Neural crest cell (in vitro differentiated cells): ENCODE measurements at regions not wholly inside any gene's neighbourhood (a gene's known extent, or its start where the extent isn't known, plus 50 kb on each side); places are given as distances from the start of the nearest gene placed in this dataset.

ENCODE experiments used
- DNase-seq: peaks from one replicate; pipeline ENCODE4 v3.0.0; 2021; ENCODE audit warnings: low read depth, mixed read lengths, low spot score
- H3K27ac Mint-ChIP-seq: one replicate; pipeline ENCODE4 v1.8.0; 2021; ENCODE audit warnings: mild to moderate bottlenecking, mixed read lengths; ENCODE audit not compliant: unreplicated experiment
- H3K27me3 Mint-ChIP-seq: 2 replicates; pipeline ENCODE4 v1.8.0; 2021; ENCODE audit warnings: low read depth, mild to moderate bottlenecking, mixed read lengths
- H3K36me3 Mint-ChIP-seq: 2 replicates; pipeline ENCODE4 v1.8.0; 2021; ENCODE audit warnings: low read depth, mild to moderate bottlenecking, mixed read lengths
- H3K4me1 Mint-ChIP-seq: 2 replicates; pipeline ENCODE4 v1.8.0; 2021; ENCODE audit warnings: mixed read lengths
- H3K4me3 Mint-ChIP-seq: one replicate; pipeline ENCODE4 v1.8.0; 2021; ENCODE audit warnings: mild to moderate bottlenecking, mixed read lengths
- H3K9me3 Mint-ChIP-seq: 2 replicates; pipeline ENCODE4 v1.8.0; 2021; ENCODE audit warnings: mixed read lengths
- CTCF ChIP-seq: fragments of 200-600 bp; sonication (generic); conservative IDR thresholded peaks from 2 replicates; pipeline ENCODE4 v1.5.0; 2021; ENCODE audit warnings: antibody characterized with exemption, mild to moderate bottlenecking

GRCh38 chr4:81562093-81562492, 90.4 kb upstream of the RASGEF1B start:
- Mint-ChIP-seq H3K27me3 (no peaks in the 10 kb centered on the region), H3K4me1 (peaks cover 16% of the 10 kb centered on the region)

GRCh38 chr4:81557306-81557705, 85.6 kb upstream of the RASGEF1B start:
- Mint-ChIP-seq H3K4me1 (peaks cover 6% of the 10 kb centered on the region), H3K9me3 (peaks cover 8% of the 10 kb centered on the region), H3K27me3 (no peaks in the 10 kb centered on the region), H3K36me3 (no peaks in the 10 kb centered on the region), H3K4me3 (no peak overlapping the region), H3K27ac (no peak overlapping the region)
- no peak for TF ChIP-seq CTCF
- no peak for DNase-seq

More at GRCh38 chr4:81562093-81562492, 90.4 kb upstream of the RASGEF1B start:
- Mint-ChIP-seq H3K9me3 (peaks cover 3% of the 10 kb centered on the region), H3K4me3 (no peak overlapping the region), H3K36me3 (no peaks in the 10 kb centered on the region), H3K27ac (no peak overlapping the region)
- TF ChIP-seq CTCF: no peak
- DNase-seq: no peak

DNA sequence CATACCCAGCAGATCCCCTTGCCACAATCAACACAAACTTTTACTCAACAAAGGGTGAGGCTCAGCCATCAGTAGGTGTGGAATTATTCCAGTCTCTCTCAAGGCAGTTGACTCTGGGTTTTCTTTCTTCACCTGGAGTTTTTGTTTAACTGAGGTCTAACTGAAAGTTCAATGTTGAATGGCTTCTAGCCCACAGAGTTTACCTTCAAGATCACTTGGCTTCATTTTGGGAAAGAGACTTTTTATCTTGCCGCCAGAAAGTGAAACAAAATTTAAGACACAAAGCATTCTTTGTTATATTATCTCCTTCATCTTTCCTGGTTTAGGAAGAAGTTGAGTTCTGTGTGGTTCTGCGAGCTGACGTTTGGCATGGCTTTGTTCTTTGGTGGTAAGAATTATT, 83.8 kb upstream of the RASGEF1B start:
- H3K4me1 Mint-ChIP-seq: peaks cover 6% of the 10 kb centered on the region
- no peaks in the 10 kb centered on the region for H3K36me3 Mint-ChIP-seq
- H3K9me3 Mint-ChIP-seq: peaks cover 8% of the 10 kb centered on the region
- H3K4me3 Mint-ChIP-seq: no peak overlapping the region
- no peak overlapping the region for H3K27ac Mint-ChIP-seq
- TF ChIP-seq CTCF: no peak
- DNase-seq: no peak
- H3K27me3 Mint-ChIP-seq: no peaks in the 10 kb centered on the region

DNA sequence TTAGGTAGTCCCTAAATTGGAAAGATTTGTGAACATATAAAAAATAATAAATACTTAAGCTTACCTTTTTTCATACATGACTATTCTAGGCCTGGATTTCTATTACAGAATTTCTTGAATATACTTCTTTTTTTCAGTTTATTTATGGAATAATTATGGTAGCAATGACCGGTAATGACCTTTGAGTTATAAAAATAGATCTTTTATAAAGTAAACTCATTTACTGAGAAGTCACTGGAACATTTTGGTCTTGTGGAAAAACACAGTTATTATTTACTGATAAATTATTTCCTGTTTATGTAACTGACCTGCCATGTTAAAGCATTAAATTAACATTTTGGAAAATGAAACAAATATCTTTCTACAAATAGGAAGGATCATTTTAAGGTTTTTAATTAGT, 80.4 kb upstream of the RASGEF1B start:
- Mint-ChIP-seq H3K4me3 (no peak overlapping the region), H3K4me1 (peaks cover 6% of the 10 kb centered on the region), H3K27ac (no peak overlapping the region), H3K9me3 (peaks cover 5% of the 10 kb centered on the region), H3K27me3 (no peaks in the 10 kb centered on the region), H3K36me3 (no peaks in the 10 kb centered on the region)
- no peak for DNase-seq
- no peak for TF ChIP-seq CTCF

DNA sequence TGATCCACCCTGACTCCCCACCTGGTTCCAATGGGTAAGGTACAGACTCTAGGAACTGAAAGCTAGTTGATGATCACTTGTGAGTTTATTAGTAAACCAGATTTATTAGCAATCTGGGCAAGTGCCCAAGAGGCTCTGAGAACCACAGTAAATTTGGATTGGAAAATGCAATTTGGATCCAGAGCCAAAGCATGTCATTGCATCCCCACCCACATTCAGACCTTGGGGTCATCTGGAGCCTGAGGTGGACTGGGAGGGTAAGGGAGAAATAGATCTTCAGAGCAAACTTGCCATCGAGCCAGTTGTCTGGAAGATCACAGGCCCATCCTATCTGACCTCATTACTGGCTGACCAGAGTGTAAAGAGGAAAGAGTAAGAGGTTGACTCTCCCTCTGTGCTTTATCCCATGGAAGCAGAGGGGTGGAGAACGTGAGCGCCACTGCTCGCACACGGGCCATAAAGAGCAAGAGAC, 78.7 kb upstream of the RASGEF1B start:
- TF ChIP-seq CTCF: no peak
- Mint-ChIP-seq H3K36me3 (no peaks in the 10 kb centered on the region), H3K27ac (no peak overlapping the region), H3K4me3 (no peak overlapping the region), H3K4me1 (no peaks in the 10 kb centered on the region), H3K9me3 (peaks cover 5% of the 10 kb centered on the region), H3K27me3 (no peaks in the 10 kb centered on the region)
- no peak for DNase-seq

- Mint-ChIP-seq H3K27me3 (no peaks in the 10 kb centered on the region), H3K27ac (no peak overlapping the region), H3K36me3 (no peaks in the 10 kb centered on the region), H3K4me1 (no peaks in the 10 kb centered on the region), H3K4me3 (no peak overlapping the region), H3K9me3 (peaks cover under 1% of the 10 kb centered on the region)
- no peak for DNase-seq
- TF ChIP-seq CTCF: no peak
Measured at GRCh38 chr4:81549984-81550383, 78.3 kb upstream of the RASGEF1B start.
